ENCODE measurements at regions not wholly inside any gene's neighbourhood (a gene's known extent, or its start where the extent isn't known, plus 50 kb on each side); places are given as distances from the start of the nearest gene placed in this dataset.

DNA sequence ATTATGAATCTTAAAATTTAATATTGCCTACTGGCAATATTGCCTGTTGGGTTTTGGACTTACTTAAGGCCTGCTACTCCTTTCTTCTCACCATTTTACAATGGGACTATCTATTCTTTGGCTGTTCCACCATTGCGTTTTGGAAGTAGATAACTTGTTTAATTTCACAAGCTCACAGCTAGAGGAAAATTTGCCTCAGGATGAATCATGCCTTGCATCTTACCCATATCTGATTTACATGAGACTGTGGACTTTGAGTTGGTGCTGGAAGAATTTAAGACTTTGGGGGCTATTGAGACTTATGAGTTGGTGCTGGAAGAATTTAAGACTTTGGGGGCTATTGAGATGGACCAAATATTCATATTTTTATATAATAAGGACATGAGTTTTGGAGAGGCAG, 662.6 kb downstream of the METTL15 start:
- TF ChIP-seq, protein P1, sequence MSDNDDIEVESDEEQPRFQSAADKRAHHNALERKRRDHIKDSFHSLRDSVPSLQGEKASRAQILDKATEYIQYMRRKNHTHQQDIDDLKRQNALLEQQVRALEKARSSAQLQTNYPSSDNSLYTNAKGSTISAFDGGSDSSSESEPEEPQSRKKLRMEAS (IDR thresholded peaks at IDR 0.05): no peak
- no peak for TF ChIP-seq CTCF (IDR thresholded peaks at IDR 0.05 in 2 of 3, conservative IDR thresholded peaks at IDR 0.05 in 1 of 3; ENCODE audit: borderline replicate concordance in 1 of 3, insufficient read depth in 1 of 3, low read depth in 2 of 3, low read length in 2 of 3)
- TF ChIP-seq RAD21 (IDR thresholded peaks at IDR 0.05; ENCODE audit: low read depth): no peak
- TF ChIP-seq EZH2phosphoT487 (IDR thresholded peaks at IDR 0.05; ENCODE audit: borderline replicate concordance): no peak
- TF ChIP-seq EZH2 (IDR thresholded peaks at IDR 0.05): no peak
